Astrocyte of the cerebellum (primary cell): ENCODE measurements at regions not wholly inside any gene's neighbourhood (a gene's known extent, or its start where the extent isn't known, plus 50 kb on each side); places are given as distances from the start of the nearest gene placed in this dataset.
A peak's percentile ranks its signal among the peaks of the same experiment; 100 is the strongest.

Experiments used
- DNase-seq: peaks from one replicate; pipeline ENCODE4 v3.0.0-alpha.2; 2011; ENCODE audit warnings: low read depth
- H3K4me3 ChIP-seq: 2 replicates; pipeline ENCODE4 v1.5.1; 2011; ENCODE audit warnings: mild to moderate bottlenecking, low read depth, low read length, moderate library complexity
- in situ Hi-C: cut with HindIII; loops from 2 replicates; pipeline ENCODE4 v1.10.0; 2017; ENCODE audit warnings: low sequenced_read_pairs
- TF ChIP-seq, protein P1 (sequence below): IDR thresholded peaks from 2 replicates; pipeline ENCODE4 v1.5.1; 2012; ENCODE audit warnings: low read length, low read depth, moderate library complexity, mild to moderate bottlenecking; ENCODE audit errors: missing control alignments

DNA sequence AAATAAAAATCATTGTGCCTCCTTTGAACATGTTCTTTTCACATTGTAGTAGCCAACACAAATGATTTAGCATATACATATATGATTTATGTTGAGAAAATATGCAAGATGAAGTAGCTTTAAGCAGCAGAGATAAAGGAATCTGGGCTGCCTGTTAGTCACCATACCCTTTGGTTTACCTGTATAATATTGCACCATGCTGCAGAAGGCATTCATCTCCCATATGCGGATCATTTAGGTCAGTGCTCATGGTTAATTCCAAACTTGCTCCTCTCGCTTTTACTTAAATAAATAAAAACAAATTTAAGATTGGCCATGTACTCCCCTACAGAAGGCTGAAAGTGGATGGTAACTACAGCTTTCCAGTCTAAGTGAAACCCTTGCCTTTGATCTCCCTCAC is 86.7 kb upstream of the TBL1XR1 start:
- TF ChIP-seq, protein P1, sequence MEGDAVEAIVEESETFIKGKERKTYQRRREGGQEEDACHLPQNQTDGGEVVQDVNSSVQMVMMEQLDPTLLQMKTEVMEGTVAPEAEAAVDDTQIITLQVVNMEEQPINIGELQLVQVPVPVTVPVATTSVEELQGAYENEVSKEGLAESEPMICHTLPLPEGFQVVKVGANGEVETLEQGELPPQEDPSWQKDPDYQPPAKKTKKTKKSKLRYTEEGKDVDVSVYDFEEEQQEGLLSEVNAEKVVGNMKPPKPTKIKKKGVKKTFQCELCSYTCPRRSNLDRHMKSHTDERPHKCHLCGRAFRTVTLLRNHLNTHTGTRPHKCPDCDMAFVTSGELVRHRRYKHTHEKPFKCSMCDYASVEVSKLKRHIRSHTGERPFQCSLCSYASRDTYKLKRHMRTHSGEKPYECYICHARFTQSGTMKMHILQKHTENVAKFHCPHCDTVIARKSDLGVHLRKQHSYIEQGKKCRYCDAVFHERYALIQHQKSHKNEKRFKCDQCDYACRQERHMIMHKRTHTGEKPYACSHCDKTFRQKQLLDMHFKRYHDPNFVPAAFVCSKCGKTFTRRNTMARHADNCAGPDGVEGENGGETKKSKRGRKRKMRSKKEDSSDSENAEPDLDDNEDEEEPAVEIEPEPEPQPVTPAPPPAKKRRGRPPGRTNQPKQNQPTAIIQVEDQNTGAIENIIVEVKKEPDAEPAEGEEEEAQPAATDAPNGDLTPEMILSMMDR: no peak
- in situ Hi-C loops: no loop called here
- no peak for DNase-seq
- no peak overlapping the region for H3K4me3 ChIP-seq

DNA sequence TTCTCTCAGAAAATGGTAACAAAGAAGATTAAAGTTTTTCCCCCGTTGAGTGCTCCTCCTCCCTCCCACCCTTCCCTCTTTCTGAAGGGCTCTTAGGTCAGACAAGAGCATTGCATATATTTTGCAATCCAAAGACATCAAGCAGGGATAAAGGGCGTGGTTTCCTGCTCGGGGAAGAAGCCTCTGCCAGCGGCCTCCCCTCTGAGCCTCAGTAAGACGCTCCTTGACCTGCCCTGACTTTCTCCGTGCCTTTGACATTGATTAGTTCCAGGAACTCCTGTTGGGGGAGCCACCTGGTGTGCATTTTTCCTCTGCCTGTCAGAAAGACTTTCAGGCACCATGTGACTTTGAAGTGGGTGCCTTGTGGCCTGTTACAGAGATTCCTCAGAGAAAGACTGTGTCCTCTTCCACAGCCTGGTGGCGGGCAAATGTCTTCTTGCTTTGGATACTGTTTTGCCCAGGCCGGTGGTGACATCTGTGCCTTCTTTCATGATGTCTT is 87.2 kb upstream of the TBL1XR1 start:
- TF ChIP-seq, protein P1: no peak
- H3K4me3 ChIP-seq: no peak overlapping the region
- DNase-seq: no peak
- in situ Hi-C loops: no loop called here

DNA sequence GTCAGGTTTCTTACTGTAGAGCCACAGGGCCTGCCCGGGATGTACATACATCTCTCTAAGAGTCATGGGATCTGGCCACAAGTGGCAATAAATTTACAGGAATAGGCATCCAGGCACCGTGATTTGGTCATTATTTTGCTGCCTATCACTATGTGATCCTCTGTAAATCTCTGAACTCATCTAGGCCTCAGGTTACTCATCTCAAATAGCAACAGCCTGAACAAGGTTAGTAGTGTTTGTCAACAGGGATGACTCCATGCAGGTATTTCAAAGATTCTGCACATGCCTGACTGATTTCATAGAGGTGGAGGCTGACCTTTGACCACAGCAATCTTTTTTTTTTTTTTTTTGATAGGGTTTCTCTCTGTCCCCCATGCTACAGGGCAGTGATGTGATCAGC is 88.8 kb upstream of the TBL1XR1 start:
- TF ChIP-seq, protein P1: no peak
- no peak for DNase-seq
- no peak overlapping the region for H3K4me3 ChIP-seq
- in situ Hi-C loops: no loop called here

DNA sequence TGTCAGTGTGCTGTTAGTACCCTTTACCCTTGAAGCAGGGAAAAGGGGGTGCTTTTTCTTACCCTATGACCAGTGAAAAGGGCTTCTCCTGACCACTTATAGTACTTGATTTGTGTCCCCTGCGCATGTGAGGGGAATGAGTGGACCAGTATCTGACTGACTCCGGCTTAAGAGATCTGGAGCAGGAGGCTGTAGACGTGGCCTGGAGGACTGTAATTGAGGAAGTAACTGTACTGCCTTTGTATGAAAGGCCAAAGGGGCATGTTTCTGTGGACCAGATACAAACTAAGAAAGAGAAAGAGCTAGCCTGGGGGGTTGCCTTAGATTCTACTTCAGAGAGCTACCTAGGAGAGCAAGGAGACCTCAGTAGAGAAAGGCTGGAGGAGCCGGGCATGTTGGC is 89.9 kb upstream of the TBL1XR1 start:
- no peak overlapping the region for H3K4me3 ChIP-seq
- no peak for DNase-seq
- in situ Hi-C loops: no loop called here
- TF ChIP-seq, protein P1: no peak

DNA sequence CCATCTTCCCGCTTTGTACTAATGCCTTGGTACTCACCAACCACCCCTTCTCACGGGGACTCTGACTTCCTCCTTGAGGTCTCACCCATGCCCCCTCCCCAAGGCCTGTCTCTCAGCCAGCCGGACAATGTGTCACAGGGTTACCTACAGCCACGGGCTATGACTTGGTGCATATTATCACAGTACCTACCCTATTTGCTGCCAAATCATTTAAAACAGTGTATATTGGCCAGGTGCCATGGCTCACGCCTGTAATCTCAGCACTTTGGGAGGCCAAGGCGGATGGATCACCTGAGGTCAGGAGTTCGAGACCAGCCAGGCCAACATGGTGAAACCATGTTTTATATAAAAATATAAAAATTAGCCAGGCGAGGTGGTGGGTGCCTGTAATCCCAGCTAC is 93.4 kb upstream of the TBL1XR1 start:
- no peak overlapping the region for H3K4me3 ChIP-seq
- TF ChIP-seq, protein P1: no peak
- in situ Hi-C loops: no loop called here
- no peak for DNase-seq

DNA sequence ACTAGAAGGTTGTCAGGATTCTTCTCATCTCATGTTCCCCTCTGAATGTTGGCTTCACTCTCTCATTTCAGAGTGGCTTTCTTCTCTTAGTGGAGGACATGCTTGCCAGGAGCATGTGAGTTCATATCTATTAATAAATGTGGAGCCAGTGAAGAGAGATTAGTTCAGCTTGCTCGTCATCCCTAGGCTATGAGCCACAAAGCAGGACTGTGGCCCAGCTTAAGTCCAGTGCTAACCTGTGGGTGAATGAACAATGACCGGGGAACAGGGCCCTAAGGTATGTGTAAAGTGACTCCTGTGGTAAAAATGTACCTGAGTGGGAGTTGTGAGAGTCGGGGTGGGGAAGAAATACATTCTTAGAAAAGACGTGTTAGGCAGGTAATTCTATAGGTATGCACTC is 96.9 kb upstream of the TBL1XR1 start:
- no peak overlapping the region for H3K4me3 ChIP-seq
- in situ Hi-C loops: no loop called here
- peak; percentile 24 for DNase-seq
- TF ChIP-seq, protein P1: no peak

DNA sequence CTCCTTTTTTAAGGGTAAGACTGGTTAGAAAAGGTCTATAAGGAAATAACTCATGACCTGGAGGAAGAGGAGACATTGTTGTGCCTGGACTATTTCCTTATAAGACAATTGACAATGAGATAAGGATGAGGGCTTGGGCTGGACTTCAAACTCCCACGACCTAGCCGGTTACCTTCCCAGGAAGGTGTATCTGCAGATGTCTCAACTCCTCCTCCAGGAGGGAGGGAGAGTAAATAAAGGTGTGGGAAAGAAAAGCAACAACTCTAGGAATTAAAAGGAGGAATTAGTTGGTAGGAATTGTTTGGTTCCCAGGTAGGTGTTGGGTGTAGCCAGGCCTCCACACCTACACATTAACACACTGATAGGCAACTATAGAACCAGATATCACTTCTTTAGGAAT is 97.8 kb upstream of the TBL1XR1 start:
- in situ Hi-C loops: no loop called here
- TF ChIP-seq, protein P1: no peak
- no peak overlapping the region for H3K4me3 ChIP-seq
- DNase-seq: no peak
